ENCODE measurements at regions not wholly inside any gene's neighbourhood (a gene's known extent, or its start where the extent isn't known, plus 50 kb on each side); places are given as distances from the start of the nearest gene placed in this dataset.

DNA sequence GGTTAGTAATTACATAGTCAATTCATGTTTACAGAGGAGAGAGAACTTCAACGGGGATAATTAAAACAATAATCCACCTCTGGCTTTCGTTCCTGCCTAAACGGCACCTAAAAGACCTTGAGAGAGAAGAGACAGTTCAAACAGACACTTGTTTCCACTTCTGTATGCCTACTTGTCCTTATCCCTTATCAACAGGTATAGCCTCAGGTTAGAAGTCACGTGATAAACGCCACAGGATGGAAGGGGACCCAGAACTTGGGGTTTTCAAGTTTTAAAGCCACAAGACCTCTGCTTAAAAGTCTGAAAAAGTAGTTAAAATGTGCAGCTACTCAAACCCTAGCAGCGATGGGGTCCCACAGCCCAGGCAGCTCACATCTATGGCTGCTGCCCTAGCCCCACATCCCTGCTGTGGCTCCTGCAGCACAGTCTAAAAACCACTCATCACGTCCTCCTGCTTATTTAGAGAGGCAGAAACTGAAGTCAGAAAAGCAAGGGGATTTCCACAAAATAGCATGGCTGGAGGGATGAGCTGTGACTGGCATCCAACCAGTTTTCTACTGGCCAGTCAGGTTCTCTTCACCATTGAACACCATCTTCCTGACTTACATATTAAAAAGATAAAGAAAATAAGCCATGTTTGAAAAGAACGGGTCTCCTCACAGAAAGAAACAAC is 51.2 kb upstream of the SEC16B start:
- no peak for TF ChIP-seq RAD21 (IDR thresholded peaks at IDR 0.05; ENCODE audit: low read depth)
- TF ChIP-seq, protein P1, sequence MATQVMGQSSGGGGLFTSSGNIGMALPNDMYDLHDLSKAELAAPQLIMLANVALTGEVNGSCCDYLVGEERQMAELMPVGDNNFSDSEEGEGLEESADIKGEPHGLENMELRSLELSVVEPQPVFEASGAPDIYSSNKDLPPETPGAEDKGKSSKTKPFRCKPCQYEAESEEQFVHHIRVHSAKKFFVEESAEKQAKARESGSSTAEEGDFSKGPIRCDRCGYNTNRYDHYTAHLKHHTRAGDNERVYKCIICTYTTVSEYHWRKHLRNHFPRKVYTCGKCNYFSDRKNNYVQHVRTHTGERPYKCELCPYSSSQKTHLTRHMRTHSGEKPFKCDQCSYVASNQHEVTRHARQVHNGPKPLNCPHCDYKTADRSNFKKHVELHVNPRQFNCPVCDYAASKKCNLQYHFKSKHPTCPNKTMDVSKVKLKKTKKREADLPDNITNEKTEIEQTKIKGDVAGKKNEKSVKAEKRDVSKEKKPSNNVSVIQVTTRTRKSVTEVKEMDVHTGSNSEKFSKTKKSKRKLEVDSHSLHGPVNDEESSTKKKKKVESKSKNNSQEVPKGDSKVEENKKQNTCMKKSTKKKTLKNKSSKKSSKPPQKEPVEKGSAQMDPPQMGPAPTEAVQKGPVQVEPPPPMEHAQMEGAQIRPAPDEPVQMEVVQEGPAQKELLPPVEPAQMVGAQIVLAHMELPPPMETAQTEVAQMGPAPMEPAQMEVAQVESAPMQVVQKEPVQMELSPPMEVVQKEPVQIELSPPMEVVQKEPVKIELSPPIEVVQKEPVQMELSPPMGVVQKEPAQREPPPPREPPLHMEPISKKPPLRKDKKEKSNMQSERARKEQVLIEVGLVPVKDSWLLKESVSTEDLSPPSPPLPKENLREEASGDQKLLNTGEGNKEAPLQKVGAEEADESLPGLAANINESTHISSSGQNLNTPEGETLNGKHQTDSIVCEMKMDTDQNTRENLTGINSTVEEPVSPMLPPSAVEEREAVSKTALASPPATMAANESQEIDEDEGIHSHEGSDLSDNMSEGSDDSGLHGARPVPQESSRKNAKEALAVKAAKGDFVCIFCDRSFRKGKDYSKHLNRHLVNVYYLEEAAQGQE (IDR thresholded peaks at IDR 0.05; ENCODE audit: low read depth), result no peak
- TF ChIP-seq EGR1 (IDR thresholded peaks at IDR 0.05), result no peak
- TF ChIP-seq USF1 (IDR thresholded peaks at IDR 0.05), result no peak
- no peak for TF ChIP-seq CREB1 (IDR thresholded peaks at IDR 0.05; ENCODE audit: low read depth)
- no peak for TF ChIP-seq ZBTB7A (IDR thresholded peaks at IDR 0.05; ENCODE audit: low read depth)
- TF ChIP-seq CEBPB (IDR thresholded peaks at IDR 0.05), result no peak
- no peak for TF ChIP-seq TEAD4 (IDR thresholded peaks at IDR 0.05)
- TF ChIP-seq FOXM1 (IDR thresholded peaks at IDR 0.05; ENCODE audit: borderline replicate concordance, low read depth), result no peak
- no peak for TF ChIP-seq TAF1 (IDR thresholded peaks at IDR 0.05; ENCODE audit: low read depth)
- TF ChIP-seq, protein P2, sequence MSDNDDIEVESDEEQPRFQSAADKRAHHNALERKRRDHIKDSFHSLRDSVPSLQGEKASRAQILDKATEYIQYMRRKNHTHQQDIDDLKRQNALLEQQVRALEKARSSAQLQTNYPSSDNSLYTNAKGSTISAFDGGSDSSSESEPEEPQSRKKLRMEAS (IDR thresholded peaks at IDR 0.05), result no peak
- no peak for TF ChIP-seq TCF12 (IDR thresholded peaks at IDR 0.05; ENCODE audit: low read depth)
- TF ChIP-seq NFIC (IDR thresholded peaks at IDR 0.05), result no peak
- no peak for TF ChIP-seq YY1 (IDR thresholded peaks at IDR 0.05; ENCODE audit: low read depth)
- TF ChIP-seq EP300 (IDR thresholded peaks at IDR 0.05; ENCODE audit: borderline replicate concordance), result no peak

DNA sequence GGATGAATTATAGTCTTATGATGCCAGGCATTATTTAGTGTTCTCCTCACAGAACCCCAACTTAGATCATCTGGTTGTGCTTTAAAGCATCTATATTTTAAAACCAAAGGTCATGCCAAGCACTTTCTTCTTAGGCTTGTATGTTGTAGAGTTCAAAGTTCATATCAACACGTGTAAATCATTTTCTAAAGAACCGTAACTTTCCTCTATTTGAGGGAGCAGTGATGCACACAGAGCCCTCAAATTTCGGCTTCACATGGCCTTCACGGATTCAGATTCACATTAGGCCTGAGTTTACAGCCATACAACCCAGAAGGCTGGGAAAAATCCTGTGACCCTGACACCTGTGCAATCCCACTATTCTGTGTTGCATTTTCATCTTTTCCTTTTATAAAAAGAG is 52.1 kb upstream of the SEC16B start:
- TF ChIP-seq TCF12 (IDR thresholded peaks at IDR 0.05; ENCODE audit: low read depth) (no peak), TEAD4 (IDR thresholded peaks at IDR 0.05) (no peak), ZBTB7A (IDR thresholded peaks at IDR 0.05; ENCODE audit: low read depth) (no peak), EGR1 (IDR thresholded peaks at IDR 0.05) (no peak), CREB1 (IDR thresholded peaks at IDR 0.05; ENCODE audit: low read depth) (no peak)
- TF ChIP-seq, protein P1 (IDR thresholded peaks at IDR 0.05; ENCODE audit: low read depth), result no peak

DNA sequence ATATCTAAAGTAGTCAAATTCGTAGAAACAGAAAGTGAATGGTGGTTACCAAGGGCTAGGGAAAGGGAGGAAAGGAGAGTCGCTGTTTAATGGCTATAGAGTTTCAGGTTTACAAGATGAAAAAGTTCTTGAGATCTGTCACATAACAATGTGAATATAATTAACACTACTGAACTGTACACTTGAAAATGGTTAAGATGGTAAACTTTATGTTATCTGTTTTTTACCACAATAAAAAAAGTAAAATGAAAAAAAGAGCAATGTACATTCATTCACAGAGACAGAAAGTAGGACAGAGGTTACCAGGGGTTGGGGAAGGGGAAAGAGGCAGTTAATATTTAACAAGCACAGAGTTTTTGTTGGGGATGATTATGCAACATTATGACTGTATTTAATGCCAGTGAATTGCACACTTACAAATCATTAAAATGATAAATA is 53.3 kb upstream of the SEC16B start:
- TF ChIP-seq CREB1 (IDR thresholded peaks at IDR 0.05; ENCODE audit: low read depth) (no peak), YY1 (IDR thresholded peaks at IDR 0.05; ENCODE audit: low read depth) (no peak), RAD21 (IDR thresholded peaks at IDR 0.05; ENCODE audit: low read depth) (no peak), TAF1 (IDR thresholded peaks at IDR 0.05; ENCODE audit: low read depth) (no peak), TCF12 (IDR thresholded peaks at IDR 0.05; ENCODE audit: low read depth) (no peak), CEBPB (IDR thresholded peaks at IDR 0.05) (no peak), NFIC (IDR thresholded peaks at IDR 0.05) (no peak), TEAD4 (IDR thresholded peaks at IDR 0.05) (no peak), EGR1 (IDR thresholded peaks at IDR 0.05) (no peak), FOXM1 (IDR thresholded peaks at IDR 0.05; ENCODE audit: borderline replicate concordance, low read depth) (no peak), EP300 (IDR thresholded peaks at IDR 0.05; ENCODE audit: borderline replicate concordance) (no peak), ZBTB7A (IDR thresholded peaks at IDR 0.05; ENCODE audit: low read depth) (no peak), USF1 (IDR thresholded peaks at IDR 0.05) (no peak)
- TF ChIP-seq, protein P1 (IDR thresholded peaks at IDR 0.05; ENCODE audit: low read depth), result no peak
- TF ChIP-seq, protein P2 (IDR thresholded peaks at IDR 0.05), result no peak

DNA sequence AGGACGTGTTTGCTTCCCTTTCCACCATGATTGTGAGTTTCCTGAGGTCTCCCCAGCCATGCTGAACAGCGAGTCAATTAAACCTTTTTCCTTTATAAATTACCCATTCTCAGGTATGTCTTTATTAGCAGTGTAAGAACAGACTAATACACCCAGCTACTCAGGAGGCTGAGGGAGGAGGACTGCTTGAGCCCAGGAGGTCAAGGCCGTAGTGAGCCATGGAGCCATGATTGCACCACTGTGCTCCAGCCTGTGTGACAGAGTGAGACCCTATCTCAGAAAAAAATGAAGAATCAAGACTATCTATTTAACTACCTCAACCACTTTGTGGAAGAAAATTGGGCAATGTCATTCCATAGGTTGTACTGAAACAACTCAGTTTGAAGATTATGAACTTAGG is 54.6 kb upstream of the SEC16B start:
- TF ChIP-seq, protein P2 (IDR thresholded peaks at IDR 0.05), result no peak
- TF ChIP-seq RAD21 (IDR thresholded peaks at IDR 0.05; ENCODE audit: low read depth) (no peak), ZBTB7A (IDR thresholded peaks at IDR 0.05; ENCODE audit: low read depth) (no peak)
- TF ChIP-seq, protein P1 (IDR thresholded peaks at IDR 0.05; ENCODE audit: low read depth), result no peak

All from Ishikawa (cell line).